ENCODE measurements at regions not wholly inside any gene's neighbourhood (a gene's known extent, or its start where the extent isn't known, plus 50 kb on each side); places are given as distances from the start of the nearest gene placed in this dataset.
A peak's percentile ranks its signal among the peaks of the same experiment; 100 is the strongest.

DNA sequence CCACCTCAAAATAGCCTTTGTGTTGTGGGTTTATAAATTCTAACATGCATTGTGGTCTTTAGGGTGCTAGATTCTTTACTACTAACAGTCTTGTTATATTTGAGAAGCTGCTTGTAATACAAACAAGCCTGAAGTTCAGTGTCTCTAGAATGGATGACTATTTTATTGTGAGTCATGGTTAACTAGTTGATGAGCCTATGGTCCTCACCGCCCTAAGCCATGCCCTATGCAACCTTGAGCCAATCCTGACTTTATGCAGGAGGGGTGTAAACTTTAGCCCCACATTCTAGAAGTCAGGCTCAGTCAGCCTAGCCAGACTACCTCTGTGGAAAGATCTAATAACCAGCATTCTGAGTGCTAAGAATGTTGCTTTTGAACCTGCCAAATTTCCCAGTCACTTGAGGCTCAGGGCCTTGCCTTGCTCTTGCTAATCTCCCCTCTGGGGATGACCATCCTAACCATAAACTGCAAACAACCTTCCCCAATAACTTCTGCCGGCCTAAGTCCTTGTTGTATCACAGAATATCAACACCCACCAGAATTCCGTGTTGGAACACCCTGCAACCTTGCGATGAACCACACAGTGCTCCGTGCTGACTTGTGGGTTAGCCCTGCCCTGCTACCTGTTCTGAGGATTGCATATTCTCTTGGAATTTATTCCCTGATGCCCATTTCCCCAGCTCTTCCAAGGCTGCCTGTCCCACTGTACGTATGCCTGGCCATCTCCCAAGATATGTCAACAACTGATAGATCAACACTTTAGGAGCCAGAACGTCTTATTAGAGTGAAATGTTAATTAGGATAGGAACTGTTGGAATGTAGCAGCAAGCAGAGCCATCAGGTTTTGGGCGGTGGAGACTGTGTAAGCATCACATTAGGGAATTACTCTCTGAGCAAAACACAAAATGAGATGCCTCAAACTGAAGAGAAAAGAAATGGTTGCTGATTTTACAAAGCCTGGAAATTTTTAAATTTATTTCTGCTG lies 71.7 kb upstream of the CEP85L start:
- peaks cover 20 to 66% of the 10 kb centered on the region in 2 donors for H3K4me1 ChIP-seq (ENCODE audit: control insufficient read depth in 2 of 2, insufficient read depth in 2 of 2, low read length in 2 of 2)
- CTCF ChIA-PET = no interaction called here
- H3K4me3 Mint-ChIP-seq = peak overlapping the region in 3 of 10 donors; percentile 0 to 78 (median 25)

DNA sequence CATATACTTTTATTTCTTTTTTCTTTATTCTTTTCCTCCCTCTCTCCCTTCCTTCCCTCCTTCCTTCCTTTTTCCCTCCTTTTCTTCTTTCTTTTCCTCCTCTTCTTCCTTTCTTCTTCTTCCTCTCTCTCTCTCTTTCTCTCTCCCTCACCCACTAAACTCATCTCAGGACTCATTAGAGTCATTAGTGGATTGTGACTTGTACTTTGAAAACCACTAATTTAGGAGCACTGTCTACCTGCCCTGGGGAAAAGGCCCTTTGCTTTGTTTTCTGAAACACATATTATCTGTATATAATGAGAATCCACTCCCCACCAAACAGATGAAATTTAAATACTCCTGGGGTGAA lies 68.7 kb upstream of the CEP85L start:
- intact Hi-C loops (cut with micrococcal nuclease) = no loop called here
- ATAC-seq (no peak), DNase-seq (no peak)
- peaks cover 10 to 63% of the 10 kb centered on the region in 2 donors for H3K4me1 ChIP-seq (ENCODE audit: control insufficient read depth in 2 of 2, insufficient read depth in 2 of 2, low read length in 2 of 2)
- no peaks in the 10 kb centered on the region for H3K36me3 Mint-ChIP-seq
- H3K4me3 Mint-ChIP-seq = peak overlapping the region; percentile 18 to 81 (median 66)
- peak overlapping the region; percentile 71 for H3K27ac ChIP-seq (ENCODE audit: low read depth, low read length)
- ChIA-PET POLR2A (interaction anchor here (1.0 to 5.4 kb wide), 8 partner anchors 8 to 173 kb away, joined by 3 to 90 read pairs (median 4); partner anchors contain the start of genes ASF1A and CEP85L), CTCF (interaction anchor here (0.7 to 3.4 kb wide), 4 partner anchors 8 to 17 kb away, joined by 3 to 20 read pairs (median 4); no protein-coding TSS in a partner anchor)
- H3K27me3 ChIP-seq (ENCODE audit: control insufficient read depth in 2 of 2, insufficient read depth in 2 of 2, low read length in 2 of 2) = no peaks in the 10 kb centered on the region
- peaks cover 45 to 78% (median 71%) of the 10 kb centered on the region in 7 donors for H3K4me1 Mint-ChIP-seq
- no peak overlapping the region for H3K4me3 ChIP-seq (ENCODE audit: low read length)
- no peaks in the 10 kb centered on the region for H3K36me3 ChIP-seq (ENCODE audit: control insufficient read depth in 2 of 3, insufficient read depth in 3 of 3, low read length in 3 of 3)
- H3K9me3 Mint-ChIP-seq = no peaks in the 10 kb centered on the region
- no peaks in the 10 kb centered on the region for H3K9me3 ChIP-seq (ENCODE audit: control insufficient read depth in 2 of 3, low read length in 3 of 3)
- no peaks in the 10 kb centered on the region for H3K27me3 Mint-ChIP-seq
- H3K27ac Mint-ChIP-seq = peak overlapping the region; percentile 71 to 99 (median 96)

More for the DNA sequence above, 71.7 kb upstream of the CEP85L start:
- no peak overlapping the region for H3K4me3 ChIP-seq (ENCODE audit: low read length)
- H3K9me3 ChIP-seq (ENCODE audit: control insufficient read depth in 2 of 3, low read length in 3 of 3) = no peaks in the 10 kb centered on the region
- H3K27ac ChIP-seq (ENCODE audit: low read depth, low read length) = no peak overlapping the region
- peak overlapping the region in 7 of 9 donors; percentile 8 to 99 (median 88) for H3K27ac Mint-ChIP-seq
- H3K27me3 ChIP-seq (ENCODE audit: control insufficient read depth in 2 of 2, insufficient read depth in 2 of 2, low read length in 2 of 2) = no peaks in the 10 kb centered on the region
- H3K36me3 Mint-ChIP-seq = no peaks in the 10 kb centered on the region
- POLR2A ChIA-PET = interaction anchor here (0.7 to 5.4 kb wide), 4 partner anchors 11 to 212 kb away, joined by 3 to 90 read pairs (median 8); partner anchors contain the start of gene MCM9
- H3K27me3 Mint-ChIP-seq = no peaks in the 10 kb centered on the region
- H3K4me1 Mint-ChIP-seq = peaks cover 50 to 93% (median 82%) of the 10 kb centered on the region in 7 donors
- no peak for ATAC-seq
- intact Hi-C loops (cut with micrococcal nuclease) = no loop called here
- H3K9me3 Mint-ChIP-seq = no peaks in the 10 kb centered on the region
- DNase-seq = no peak
- H3K36me3 ChIP-seq (ENCODE audit: control insufficient read depth in 2 of 3, insufficient read depth in 3 of 3, low read length in 3 of 3) = no peaks in the 10 kb centered on the region

DNA sequence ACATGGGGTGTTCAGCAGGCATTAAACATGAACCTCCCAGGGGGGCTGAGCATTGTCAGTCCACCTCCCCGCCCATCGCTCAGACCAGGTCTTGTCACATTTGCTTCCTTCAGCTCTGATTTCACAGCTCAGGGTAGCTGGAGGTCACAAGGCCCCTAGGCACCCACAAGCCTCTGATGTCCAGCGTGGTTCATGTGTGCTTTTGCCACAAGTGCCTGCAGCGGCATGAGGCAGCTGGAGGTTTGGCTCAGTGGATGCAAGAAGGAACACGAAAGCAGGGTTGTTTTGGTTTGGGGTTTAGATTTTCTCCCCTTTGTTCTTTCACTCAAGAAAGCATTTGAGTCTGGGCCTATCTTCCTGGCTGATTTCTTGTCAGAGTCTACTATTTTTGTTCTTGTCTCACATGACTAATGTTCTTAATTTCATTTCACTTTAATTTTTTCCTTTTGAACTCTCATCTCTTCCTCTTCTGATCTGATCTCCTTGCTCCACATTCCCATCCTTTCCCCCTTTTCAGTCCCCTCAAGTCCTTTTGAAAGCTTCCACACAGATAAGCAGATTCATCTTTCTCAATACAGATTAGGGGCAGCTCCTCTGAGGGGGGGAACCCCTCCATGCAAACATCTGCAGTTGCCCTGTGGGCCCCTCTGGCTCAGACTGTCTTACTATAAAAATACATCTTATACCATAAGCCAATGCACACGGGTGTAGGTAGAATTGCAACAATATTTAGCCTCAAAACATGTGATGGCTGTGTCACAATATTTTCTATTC lies 68.1 kb upstream of the CEP85L start:
- H3K4me3 ChIP-seq (ENCODE audit: low read length) = no peak overlapping the region
- Mint-ChIP-seq H3K4me1 (peaks cover 43 to 75% (median 67%) of the 10 kb centered on the region in 7 donors), H3K27ac (peak overlapping the region; percentile 65 to 99 (median 96)), H3K27me3 (no peaks in the 10 kb centered on the region), H3K36me3 (no peaks in the 10 kb centered on the region), H3K4me3 (peak overlapping the region; percentile 31 to 81 (median 70)), H3K9me3 (no peaks in the 10 kb centered on the region)
- peak overlapping the region; percentile 71 for H3K27ac ChIP-seq (ENCODE audit: low read depth, low read length)
- POLR2A ChIA-PET = interaction anchor here (0.7 to 5.4 kb wide), 10 partner anchors 8 to 174 kb away, joined by 3 to 90 read pairs (median 4); partner anchors contain the start of genes ASF1A and CEP85L
- peak; percentile 88 for ATAC-seq
- CTCF ChIA-PET = interaction anchor here (0.7 to 3.4 kb wide), 5 partner anchors 8 to 22 kb away, joined by 3 to 20 read pairs (median 4); no protein-coding TSS in a partner anchor
- H3K9me3 ChIP-seq (ENCODE audit: control insufficient read depth in 2 of 3, low read length in 3 of 3) = no peaks in the 10 kb centered on the region
- DNase-seq = peak in 8 of 9 donors; percentile 11 to 76 (median 64)
- no peaks in the 10 kb centered on the region for H3K36me3 ChIP-seq (ENCODE audit: control insufficient read depth in 2 of 3, insufficient read depth in 3 of 3, low read length in 3 of 3)
- intact Hi-C loops (cut with micrococcal nuclease) = loop anchor here (1.0 to 2.0 kb wide), 2 partner anchors 9 to 69 kb away; partner anchors contain the start of gene CEP85L (in 1 of the 2)
- peaks cover 10 to 60% of the 10 kb centered on the region in 2 donors for H3K4me1 ChIP-seq (ENCODE audit: control insufficient read depth in 2 of 2, insufficient read depth in 2 of 2, low read length in 2 of 2)
- H3K27me3 ChIP-seq (ENCODE audit: control insufficient read depth in 2 of 2, insufficient read depth in 2 of 2, low read length in 2 of 2) = no peaks in the 10 kb centered on the region

DNA sequence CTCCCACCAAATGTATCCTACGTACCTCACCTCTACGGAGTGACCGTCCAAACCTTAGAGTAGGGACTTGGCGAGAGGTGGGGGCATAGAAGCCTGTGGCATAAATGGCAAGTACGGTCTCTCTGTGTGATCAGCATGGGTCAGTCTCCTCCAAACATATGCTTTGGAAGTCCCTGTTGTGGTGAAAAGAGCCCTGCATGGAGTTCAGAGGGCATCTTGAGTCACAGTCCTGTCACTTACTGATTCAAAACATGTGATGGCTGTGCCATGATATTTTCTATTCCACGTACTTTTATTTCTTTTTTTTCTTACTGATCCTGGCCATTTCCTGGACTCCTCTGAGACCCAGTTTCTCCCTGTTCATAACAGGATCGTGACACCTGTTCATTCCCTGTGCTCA lies 67.5 kb upstream of the CEP85L start:
- Mint-ChIP-seq H3K4me3 (peak overlapping the region; percentile 31 to 81 (median 70)), H3K27me3 (no peaks in the 10 kb centered on the region), H3K27ac (peak overlapping the region in 8 of 9 donors; percentile 88 to 99 (median 96)), H3K4me1 (peaks cover 37 to 71% (median 62%) of the 10 kb centered on the region in 7 donors), H3K36me3 (no peaks in the 10 kb centered on the region), H3K9me3 (no peaks in the 10 kb centered on the region)
- DNase-seq (no peak), ATAC-seq (no peak)
- Histone ChIP-seq H3K27me3 (ENCODE audit: control insufficient read depth in 2 of 2, insufficient read depth in 2 of 2, low read length in 2 of 2) (no peaks in the 10 kb centered on the region), H3K36me3 (ENCODE audit: control insufficient read depth in 2 of 3, insufficient read depth in 3 of 3, low read length in 3 of 3) (no peaks in the 10 kb centered on the region), H3K4me3 (ENCODE audit: low read length) (no peak overlapping the region), H3K27ac (ENCODE audit: low read depth, low read length) (peak overlapping the region; percentile 71), H3K9me3 (ENCODE audit: control insufficient read depth in 2 of 3, low read length in 3 of 3) (no peaks in the 10 kb centered on the region), H3K4me1 (ENCODE audit: control insufficient read depth in 2 of 2, insufficient read depth in 2 of 2, low read length in 2 of 2) (peaks cover 10 to 57% of the 10 kb centered on the region in 2 donors)
- POLR2A ChIA-PET = interaction anchor here (0.7 to 5.4 kb wide), 5 partner anchors 8 to 69 kb away, joined by 3 to 90 read pairs (median 3); no protein-coding TSS in a partner anchor
- CTCF ChIA-PET = interaction anchor here (0.9 to 3.4 kb wide), 2 partner anchors 8 to 10 kb away, joined by 4 to 20 read pairs; no protein-coding TSS in a partner anchor
- intact Hi-C loops (cut with micrococcal nuclease) = loop anchor here (1.0 to 2.0 kb wide), 2 partner anchors 9 to 68 kb away; partner anchors contain the start of gene CEP85L (in 1 of the 2)

DNA sequence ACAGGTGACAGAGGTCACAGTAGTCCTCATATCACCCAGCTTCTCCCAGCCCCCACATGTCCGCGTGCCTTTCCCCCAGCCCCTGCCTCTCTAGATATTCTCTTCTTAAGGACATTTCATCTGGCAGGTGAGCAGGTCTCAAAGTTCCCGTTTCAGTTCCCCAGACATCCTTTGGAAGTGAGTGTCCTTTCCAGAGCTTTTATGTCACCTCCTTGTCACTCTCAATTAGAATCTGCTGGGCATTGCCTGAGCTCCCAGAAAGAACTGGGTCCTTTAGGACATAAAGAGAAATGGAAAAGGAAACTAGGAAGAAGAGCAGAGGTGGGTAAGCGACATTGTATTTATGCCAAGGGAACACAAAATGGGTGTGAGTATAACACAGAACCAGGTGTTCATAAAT lies 66.9 kb upstream of the CEP85L start:
- no peaks in the 10 kb centered on the region for H3K36me3 ChIP-seq (ENCODE audit: control insufficient read depth in 2 of 3, insufficient read depth in 3 of 3, low read length in 3 of 3)
- Mint-ChIP-seq H3K27ac (peak overlapping the region in 8 of 9 donors; percentile 88 to 99 (median 96)), H3K27me3 (no peaks in the 10 kb centered on the region), H3K9me3 (no peaks in the 10 kb centered on the region), H3K4me3 (peak overlapping the region in 7 of 10 donors; percentile 35 to 77 (median 63)), H3K4me1 (peaks cover 36 to 71% (median 62%) of the 10 kb centered on the region in 7 donors), H3K36me3 (no peaks in the 10 kb centered on the region)
- ChIA-PET POLR2A (interaction anchor here (0.8 to 5.4 kb wide), 4 partner anchors 10 to 82 kb away, joined by 3 to 90 read pairs (median 4); no protein-coding TSS in a partner anchor), CTCF (interaction anchor here (3.4 kb wide), 1 partner anchor 9 kb away, joined by 20 read pairs; no protein-coding TSS in a partner anchor)
- peaks cover 10 to 55% of the 10 kb centered on the region in 2 donors for H3K4me1 ChIP-seq (ENCODE audit: control insufficient read depth in 2 of 2, insufficient read depth in 2 of 2, low read length in 2 of 2)
- intact Hi-C loops (cut with micrococcal nuclease) = loop anchor here in 1 of 2 donors (2.0 kb wide), 1 partner anchor 67 kb away; the partner anchor contains the start of gene CEP85L
- H3K9me3 ChIP-seq (ENCODE audit: control insufficient read depth in 2 of 3, low read length in 3 of 3) = no peaks in the 10 kb centered on the region
- no peak for DNase-seq
- peak overlapping the region; percentile 71 for H3K27ac ChIP-seq (ENCODE audit: low read depth, low read length)
- H3K27me3 ChIP-seq (ENCODE audit: control insufficient read depth in 2 of 2, insufficient read depth in 2 of 2, low read length in 2 of 2) = no peaks in the 10 kb centered on the region
- no peak overlapping the region for H3K4me3 ChIP-seq (ENCODE audit: low read length)
- ATAC-seq = no peak

All from naive thymus-derived CD4-positive, alpha-beta T cell (primary cell).